Smooth muscle cell (in vitro differentiated cells): ENCODE measurements at regions not wholly inside any gene's neighbourhood (a gene's known extent, or its start where the extent isn't known, plus 50 kb on each side); places are given as distances from the start of the nearest gene placed in this dataset.

Experiments
- DNase-seq: peaks from one replicate; lab custom pipeline; 2025; ENCODE audit not compliant: unreplicated experiment; lab: John Stamatoyannopoulos, UW
- H2AFZ ChIP-seq: fragments of 200-600 bp; sonication (generic); 2 replicates; pipeline ENCODE4 v1.6.0; 2016; ENCODE audit warnings: antibody characterized with exemption, low read depth, mild to moderate bottlenecking
- H3F3A ChIP-seq: fragments of 200-600 bp; sonication (generic); 2 replicates; pipeline ENCODE4 v1.6.0; 2017; ENCODE audit warnings: antibody characterized with exemption, low read depth
- H3K27ac ChIP-seq: fragments of 200-600 bp; sonication (generic); 2 replicates; pipeline ENCODE4 v1.5.1; 2016; ENCODE audit warnings: low read depth, mild to moderate bottlenecking
- H3K27me3 ChIP-seq: fragments of 200-600 bp; sonication (generic); 2 replicates; pipeline ENCODE4 v1.6.1; 2016; ENCODE audit warnings: low read depth, mild to moderate bottlenecking
- H3K36me3 ChIP-seq: fragments of 200-600 bp; sonication (generic); 2 replicates; pipeline ENCODE4 v1.5.1; 2016; ENCODE audit warnings: low read depth
- H3K4me1 ChIP-seq: fragments of 200-600 bp; sonication (generic); 2 replicates; pipeline ENCODE4 v1.5.1; 2016; ENCODE audit warnings: low read depth
- H3K4me2 ChIP-seq: fragments of 200-600 bp; sonication (generic); 2 replicates; pipeline ENCODE4 v1.6.0; 2016; ENCODE audit warnings: mild to moderate bottlenecking
- H3K4me3 ChIP-seq: fragments of 200-600 bp; sonication (generic); 2 replicates; pipeline ENCODE4 v1.5.1; 2016; ENCODE audit warnings: mild to moderate bottlenecking
- H3K79me2 ChIP-seq: fragments of 200-600 bp; sonication (generic); 2 replicates; pipeline ENCODE4 v1.6.0; 2016; ENCODE audit warnings: low read depth, mild to moderate bottlenecking
- H3K9ac ChIP-seq: fragments of 200-600 bp; sonication (generic); 2 replicates; pipeline ENCODE4 v1.6.0; 2016; ENCODE audit warnings: low read depth
- H3K9me3 ChIP-seq: fragments of 200-600 bp; sonication (generic); replicated peaks from 2 replicates; pipeline ENCODE4 v1.5.1; 2016; ENCODE audit warnings: low read depth
- H4K20me1 ChIP-seq: fragments of 200-600 bp; sonication (generic); 2 replicates; pipeline ENCODE4 v1.6.0; 2016; ENCODE audit warnings: low read depth
- WGBS: methylation state at CpG from one replicate; pipeline ENCODE4 v1.1.7; 2016; ENCODE audit warnings: low lambda C conversion rate; 5-methylcytosine and 5-hydroxymethylcytosine counted together
- TF ChIP-seq, protein P1 (sequence below): fragments of 200-600 bp; sonication (generic); IDR thresholded peaks from 2 replicates; pipeline ENCODE4 v1.5.1; 2017; ENCODE audit warnings: borderline replicate concordance, mild to moderate bottlenecking, antibody characterized with exemption; ENCODE audit not compliant: insufficient read depth, poor library complexity, severe bottlenecking

GRCh38 chr4:36493251-36493650, 211.8 kb downstream of the DTHD1 start:
- Histone ChIP-seq H3K4me2 (no peak overlapping the region), H2AFZ (no peak overlapping the region), H3K27me3 (no peaks in the 10 kb centered on the region), H3K36me3 (no peaks in the 10 kb centered on the region), H3K9ac (no peak overlapping the region), H3K4me1 (no peaks in the 10 kb centered on the region), H3K4me3 (no peak overlapping the region), H3K79me2 (no peaks in the 10 kb centered on the region), H3K9me3 (no peaks in the 10 kb centered on the region), H3F3A (no peaks in the 10 kb centered on the region), H3K27ac (no peak overlapping the region), H4K20me1 (no peaks in the 10 kb centered on the region)
- 87% methylated on average over 1 of the region's 1 CpG for WGBS
- TF ChIP-seq, protein P1, sequence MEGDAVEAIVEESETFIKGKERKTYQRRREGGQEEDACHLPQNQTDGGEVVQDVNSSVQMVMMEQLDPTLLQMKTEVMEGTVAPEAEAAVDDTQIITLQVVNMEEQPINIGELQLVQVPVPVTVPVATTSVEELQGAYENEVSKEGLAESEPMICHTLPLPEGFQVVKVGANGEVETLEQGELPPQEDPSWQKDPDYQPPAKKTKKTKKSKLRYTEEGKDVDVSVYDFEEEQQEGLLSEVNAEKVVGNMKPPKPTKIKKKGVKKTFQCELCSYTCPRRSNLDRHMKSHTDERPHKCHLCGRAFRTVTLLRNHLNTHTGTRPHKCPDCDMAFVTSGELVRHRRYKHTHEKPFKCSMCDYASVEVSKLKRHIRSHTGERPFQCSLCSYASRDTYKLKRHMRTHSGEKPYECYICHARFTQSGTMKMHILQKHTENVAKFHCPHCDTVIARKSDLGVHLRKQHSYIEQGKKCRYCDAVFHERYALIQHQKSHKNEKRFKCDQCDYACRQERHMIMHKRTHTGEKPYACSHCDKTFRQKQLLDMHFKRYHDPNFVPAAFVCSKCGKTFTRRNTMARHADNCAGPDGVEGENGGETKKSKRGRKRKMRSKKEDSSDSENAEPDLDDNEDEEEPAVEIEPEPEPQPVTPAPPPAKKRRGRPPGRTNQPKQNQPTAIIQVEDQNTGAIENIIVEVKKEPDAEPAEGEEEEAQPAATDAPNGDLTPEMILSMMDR, result no peak
- no peak for DNase-seq

GRCh38 chr4:36494016-36494415, 212.6 kb downstream of the DTHD1 start:
- H3F3A ChIP-seq, result no peaks in the 10 kb centered on the region
- no peaks in the 10 kb centered on the region for H3K4me1 ChIP-seq
- no peak overlapping the region for H3K4me3 ChIP-seq
- 91% methylated on average over 2 of the region's 2 CpGs for WGBS
- H2AFZ ChIP-seq, result no peak overlapping the region
- no peak overlapping the region for H3K4me2 ChIP-seq
- DNase-seq, result no peak
- no peaks in the 10 kb centered on the region for H3K36me3 ChIP-seq
- no peaks in the 10 kb centered on the region for H3K79me2 ChIP-seq
- H4K20me1 ChIP-seq, result no peaks in the 10 kb centered on the region
- H3K9me3 ChIP-seq, result no peaks in the 10 kb centered on the region
- TF ChIP-seq, protein P1, result no peak
- no peaks in the 10 kb centered on the region for H3K27me3 ChIP-seq
- no peak overlapping the region for H3K27ac ChIP-seq
- no peak overlapping the region for H3K9ac ChIP-seq

DNA sequence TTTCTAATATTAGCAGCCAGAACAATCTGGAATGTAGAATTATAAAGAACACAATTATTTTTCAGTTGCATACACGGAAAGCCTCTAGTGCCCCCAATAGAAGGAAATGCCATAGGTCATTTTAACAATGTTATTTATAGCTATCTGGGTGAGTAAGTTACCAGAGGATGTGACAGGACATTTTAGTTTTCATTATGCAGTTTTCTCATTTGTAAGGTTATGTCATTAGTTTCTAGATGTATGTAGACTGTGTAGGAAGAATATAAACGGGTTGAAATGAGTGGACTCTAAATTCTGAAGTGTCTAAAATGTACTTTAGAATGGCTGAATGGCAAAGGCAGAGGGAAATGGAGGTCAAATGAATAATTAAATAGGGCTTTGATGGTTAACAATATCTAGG, 213.3 kb downstream of the DTHD1 start:
- DNase-seq, result no peak
- TF ChIP-seq, protein P1, result no peak
- Histone ChIP-seq H3K9ac (no peak overlapping the region), H3K4me1 (no peaks in the 10 kb centered on the region), H3K4me3 (no peak overlapping the region), H3K27ac (no peak overlapping the region), H4K20me1 (no peaks in the 10 kb centered on the region), H3K27me3 (no peaks in the 10 kb centered on the region), H3K36me3 (no peaks in the 10 kb centered on the region), H2AFZ (no peak overlapping the region), H3F3A (no peaks in the 10 kb centered on the region), H3K79me2 (no peaks in the 10 kb centered on the region), H3K9me3 (no peaks in the 10 kb centered on the region), H3K4me2 (no peak overlapping the region)
- WGBS, result 75% methylated on average over 2 of the region's 2 CpGs

- Histone ChIP-seq H3K9ac (no peak overlapping the region), H3K4me2 (no peak overlapping the region), H3K36me3 (no peaks in the 10 kb centered on the region), H3K4me1 (no peaks in the 10 kb centered on the region), H3K27me3 (no peaks in the 10 kb centered on the region), H3K79me2 (no peaks in the 10 kb centered on the region), H3K9me3 (no peaks in the 10 kb centered on the region), H2AFZ (no peak overlapping the region), H3K4me3 (no peak overlapping the region), H4K20me1 (no peaks in the 10 kb centered on the region), H3K27ac (no peak overlapping the region), H3F3A (no peaks in the 10 kb centered on the region)
- DNase-seq, result no peak
- TF ChIP-seq, protein P1, result no peak
Observed at GRCh38 chr4:36502350-36502749, 220.9 kb downstream of the DTHD1 start.
